Stimulated activated CD8-positive, alpha-beta memory T cell treated with anti-CD3 and anti-CD28 coated beads, Interleukin-12 subunit alpha, Interleukin-12 subunit beta, amount 100 ng/mL, for 24 hours (primary cell): ENCODE measurements at regions not wholly inside any gene's neighbourhood (a gene's known extent, or its start where the extent isn't known, plus 50 kb on each side); places are given as distances from the start of the nearest gene placed in this dataset.
"Not testable (repeated sequence)": the region's sequence is repeated elsewhere in the genome, so short reads cannot be mapped to it uniquely, and the experiment has no call there.

Experiments used
- DNase-seq: peaks from one replicate; pipeline ENCODE4 v3.0.0-alpha.2; 2020; ENCODE audit errors: extremely low read depth

DNA sequence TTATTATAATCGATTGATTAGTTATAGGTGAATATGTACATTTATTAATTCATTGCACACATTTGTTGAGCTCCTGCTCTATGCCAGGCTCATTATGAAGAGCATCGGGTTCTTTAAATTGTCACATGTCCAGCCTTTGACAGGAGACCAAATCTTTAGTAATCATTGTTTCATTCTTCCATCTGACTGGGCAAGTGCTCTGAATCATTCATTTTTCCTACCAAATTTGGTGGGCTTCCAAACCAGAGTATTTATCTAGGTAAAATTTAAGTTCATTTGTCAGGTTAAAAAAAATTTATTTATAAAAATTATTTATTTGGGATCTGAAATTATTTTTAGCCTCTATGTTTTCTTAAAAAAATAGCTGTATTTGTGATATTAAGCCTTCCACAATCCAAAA, 404.9 kb upstream of the MMS22L start:
- no peak for DNase-seq

GRCh38 chr6:97689078-97689754, 406.2 kb upstream of the MMS22L start:
- DNase-seq = no peak

DNA sequence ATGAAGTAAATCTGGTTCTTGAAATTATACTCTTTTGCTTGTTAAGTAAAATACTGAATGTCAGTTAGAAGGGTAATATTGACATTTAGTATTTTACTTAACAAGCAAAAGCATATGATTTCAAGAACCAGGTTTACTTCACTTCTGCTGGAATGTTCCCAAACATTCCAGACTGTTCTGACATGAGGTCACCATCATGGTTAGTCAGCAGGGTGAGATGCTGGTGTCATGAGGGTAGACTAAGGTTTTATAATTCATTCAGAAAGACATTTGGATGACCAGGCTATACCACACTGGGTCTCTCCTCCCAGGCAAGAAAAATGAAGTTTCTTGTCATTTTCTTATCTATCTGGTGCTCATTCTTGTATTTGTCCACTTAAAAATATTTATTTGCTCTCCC, 414.4 kb upstream of the MMS22L start:
- DNase-seq = no peak

DNA sequence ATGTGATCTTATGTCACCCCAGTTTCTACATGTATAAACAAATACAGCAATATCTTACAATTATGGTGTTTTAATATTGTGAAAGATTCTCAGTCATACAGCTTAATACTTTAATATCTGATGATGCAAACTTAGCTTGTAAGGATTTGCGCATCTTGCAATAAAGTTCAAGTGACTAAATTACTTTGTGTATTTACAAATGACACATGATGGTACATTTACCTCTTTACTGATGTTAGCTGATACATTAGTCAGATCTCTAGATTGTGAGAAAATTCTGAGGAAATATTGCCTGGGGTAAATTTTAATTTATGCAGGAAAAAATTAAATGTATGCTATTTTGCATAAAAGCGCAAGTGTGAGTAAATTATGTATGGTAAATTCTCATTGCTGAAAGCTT, 418.8 kb upstream of the MMS22L start:
- DNase-seq = no peak

GRCh38 chr6:97702248-97702647, 419.2 kb upstream of the MMS22L start:
- DNase-seq = no peak

- DNase-seq = no peak
Measured at GRCh38 chr6:97703661-97704060, 420.6 kb upstream of the MMS22L start.

DNA sequence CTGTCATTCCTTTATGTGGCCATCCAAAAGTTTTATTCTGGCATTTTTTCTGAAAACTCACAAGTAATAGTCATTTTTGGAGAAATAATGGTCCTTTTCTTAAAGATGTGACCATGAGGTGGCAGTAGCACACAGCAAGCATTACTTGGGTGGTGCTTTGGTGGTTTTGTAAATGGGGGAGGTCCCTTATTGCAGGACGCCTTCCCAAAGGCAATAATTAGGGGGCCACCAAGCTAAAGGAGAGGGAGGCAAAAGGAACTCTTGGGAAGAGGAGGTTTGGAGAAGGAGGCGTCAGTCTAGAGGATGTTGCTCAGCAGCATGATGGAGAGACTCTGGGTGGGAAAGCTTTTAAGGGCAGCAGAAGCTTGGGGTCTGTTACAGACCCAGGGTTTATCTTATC, 422.6 kb upstream of the MMS22L start:
- no peak for DNase-seq

DNA sequence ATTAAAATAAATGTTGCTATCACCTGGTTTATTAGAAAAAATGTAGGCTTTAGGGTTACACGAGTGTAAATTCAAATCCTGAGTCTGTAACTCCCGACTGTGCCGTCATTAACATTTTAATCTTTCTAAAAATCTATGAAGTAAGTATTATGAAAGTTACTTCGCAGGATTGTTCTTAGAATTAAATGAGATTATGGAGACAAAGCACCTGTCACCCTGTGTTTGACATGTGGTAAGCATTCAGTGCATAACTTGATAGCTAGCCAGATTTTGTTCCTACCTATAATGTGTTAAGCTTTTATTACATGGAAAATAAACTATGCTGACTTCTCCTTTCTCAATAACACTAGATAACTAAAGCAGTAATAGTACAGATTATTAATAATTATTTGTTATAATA, 429.7 kb upstream of the MMS22L start:
- no peak for DNase-seq

DNA sequence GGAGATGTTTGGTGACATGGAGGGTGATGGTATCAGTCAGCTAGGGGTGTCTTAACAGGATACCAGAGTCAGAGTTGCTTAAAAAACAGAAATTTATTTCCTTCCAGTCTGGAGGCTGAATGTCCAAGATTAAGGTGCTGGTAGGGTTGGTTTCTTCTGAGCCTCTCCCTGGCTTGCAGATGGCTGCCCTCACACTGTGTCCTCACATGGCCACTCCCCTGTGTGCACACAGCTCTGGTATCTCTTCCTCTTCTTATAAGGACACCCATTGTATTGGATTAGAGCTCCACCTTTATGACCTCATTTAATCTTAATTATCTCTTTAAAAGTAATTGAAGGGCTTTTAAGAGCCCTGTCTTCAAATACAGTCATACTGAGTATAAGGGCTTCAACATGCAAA, 431.8 kb upstream of the MMS22L start:
- no peak for DNase-seq

GRCh38 chr6:97717086-97717485, 434.1 kb upstream of the MMS22L start:
- DNase-seq = no peak

DNA sequence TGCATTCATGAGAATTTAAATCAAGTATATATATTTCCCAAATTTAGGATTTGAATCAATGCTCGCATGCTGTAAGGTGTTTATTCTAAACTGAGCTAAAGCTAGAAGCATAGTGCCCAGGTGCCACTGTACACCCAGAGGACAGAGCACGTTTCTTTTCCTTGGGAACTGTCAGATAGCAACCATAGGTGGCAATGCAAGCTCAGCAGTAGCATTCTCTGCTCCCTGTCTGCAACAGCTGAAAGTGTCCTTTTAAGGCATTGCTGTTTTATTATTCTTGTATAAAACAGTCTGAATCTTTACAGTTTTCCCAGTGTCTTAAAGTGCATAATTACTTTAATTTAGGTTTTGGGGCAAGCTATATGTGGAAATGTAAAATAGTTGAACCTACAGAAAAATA, 443.4 kb upstream of the MMS22L start:
- no peak for DNase-seq

- no peak for DNase-seq
Measured at GRCh38 chr6:97732045-97732444, 449.0 kb upstream of the MMS22L start.

DNA sequence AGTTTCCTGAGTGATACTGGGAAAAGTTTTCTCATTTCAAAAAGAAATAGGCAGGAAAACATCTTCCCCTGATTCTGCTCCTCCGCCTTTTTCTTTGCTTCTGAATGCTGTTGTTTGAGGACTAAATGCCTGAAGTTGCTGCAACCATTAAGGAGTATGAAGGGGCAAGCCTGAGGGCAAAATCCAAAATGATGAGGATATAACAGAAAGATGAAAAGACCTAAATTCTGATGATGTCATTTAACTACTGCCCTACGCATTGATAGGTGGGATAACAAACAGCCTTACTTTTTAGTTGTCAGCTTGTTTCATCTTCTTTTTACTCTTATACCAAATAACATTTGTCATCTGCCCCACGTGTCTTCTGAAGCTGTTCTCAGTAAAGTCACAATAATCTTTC, 474.6 kb upstream of the MMS22L start:
- DNase-seq = no peak

- no peak for DNase-seq
Measured at GRCh38 chr6:97765461-97765860, 482.4 kb upstream of the MMS22L start.

GRCh38 chr6:97771372-97771771, 488.4 kb upstream of the MMS22L start:
- no peak for DNase-seq

DNA sequence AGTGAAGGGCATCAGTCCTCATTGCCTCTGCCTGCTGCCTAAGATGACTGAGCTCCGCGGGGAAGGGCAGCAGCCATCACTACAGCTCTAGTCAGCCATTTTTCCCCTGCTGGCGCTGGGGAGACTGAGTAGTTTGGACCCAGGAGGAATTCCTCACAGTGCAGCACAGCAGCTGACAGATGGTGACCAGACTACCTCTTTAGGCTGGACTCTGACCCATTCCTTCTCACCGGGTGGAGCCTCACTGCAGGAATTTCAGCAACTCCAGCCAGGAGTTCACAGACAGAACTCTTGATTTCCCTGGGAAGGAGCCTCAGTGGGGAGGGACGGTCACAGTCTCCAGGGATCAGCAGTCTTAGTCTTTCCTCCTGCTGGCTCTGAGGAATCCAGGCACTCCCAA, 492.0 kb upstream of the MMS22L start:
- no peak for DNase-seq

DNA sequence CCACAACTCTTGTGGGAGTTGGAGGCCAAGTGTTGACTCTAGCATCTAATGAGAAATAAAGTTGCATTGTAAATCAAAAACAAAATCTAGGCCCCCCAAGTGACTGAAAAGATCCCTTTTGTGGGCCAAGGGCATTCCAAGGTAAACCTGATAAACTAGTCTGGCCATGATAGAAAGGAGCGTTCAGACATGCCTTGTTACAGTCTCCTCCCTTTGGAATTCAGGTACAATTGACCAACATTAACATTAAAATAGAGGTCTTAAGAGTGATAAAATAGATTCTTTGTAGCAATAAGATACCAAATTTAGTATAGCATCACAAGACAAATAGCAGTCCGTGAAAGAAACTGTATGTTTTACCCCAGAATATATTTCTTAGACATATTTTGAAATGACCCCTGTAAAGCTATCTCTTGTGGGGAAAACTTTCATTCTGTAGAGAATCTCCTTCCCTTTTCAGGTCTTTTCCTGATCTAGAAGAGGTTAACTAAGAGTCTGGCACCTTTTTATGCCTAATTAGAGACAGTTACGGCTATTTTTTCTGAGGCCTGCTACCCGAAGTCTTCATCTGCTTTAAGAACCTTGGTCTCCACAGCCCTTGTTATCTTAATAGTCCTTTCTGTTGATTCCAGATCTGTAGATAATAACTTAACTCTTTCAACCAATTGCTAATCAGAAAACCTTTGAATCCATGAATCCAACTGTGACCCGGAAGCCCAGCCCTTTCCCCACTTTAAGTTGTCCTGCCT, 495.4 kb upstream of the MMS22L start:
- DNase-seq = no peak

GRCh38 chr6:97779039-97779766, 496.2 kb upstream of the MMS22L start:
- DNase-seq = not testable (repeated sequence)

- no peak for DNase-seq
Measured at GRCh38 chr6:97790926-97791590, 508.0 kb upstream of the MMS22L start.

GRCh38 chr6:97805596-97805995, 522.6 kb upstream of the MMS22L start:
- no peak for DNase-seq

DNA sequence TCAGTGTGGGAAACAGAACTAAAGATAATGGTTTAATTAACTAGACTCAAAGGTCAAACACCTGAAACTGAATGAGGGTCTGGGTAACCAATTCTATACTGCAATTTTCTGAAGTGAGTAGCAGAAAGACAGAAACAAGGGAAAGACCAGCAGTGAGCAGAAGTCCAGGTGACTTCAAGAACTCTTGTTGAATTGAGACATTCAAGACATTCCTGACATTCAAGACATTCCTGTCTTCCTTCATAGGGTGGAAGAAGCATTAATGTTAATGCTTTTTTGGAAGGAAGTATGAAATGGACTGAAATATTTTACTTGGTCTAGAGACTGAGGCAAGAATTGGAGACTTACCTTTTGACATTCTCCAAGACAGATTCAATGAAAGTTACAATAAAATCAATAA, 529.9 kb upstream of the MMS22L start:
- DNase-seq = no peak

GRCh38 chr6:97813889-97814567, 531.0 kb upstream of the MMS22L start:
- no peak for DNase-seq
